ENCODE measurements at regions not wholly inside any gene's neighbourhood (a gene's known extent, or its start where the extent isn't known, plus 50 kb on each side); places are given as distances from the start of the nearest gene placed in this dataset.
"Not testable (repeated sequence)": the region's sequence is repeated elsewhere in the genome, so short reads cannot be mapped to it uniquely, and the experiment has no call there.

DNA sequence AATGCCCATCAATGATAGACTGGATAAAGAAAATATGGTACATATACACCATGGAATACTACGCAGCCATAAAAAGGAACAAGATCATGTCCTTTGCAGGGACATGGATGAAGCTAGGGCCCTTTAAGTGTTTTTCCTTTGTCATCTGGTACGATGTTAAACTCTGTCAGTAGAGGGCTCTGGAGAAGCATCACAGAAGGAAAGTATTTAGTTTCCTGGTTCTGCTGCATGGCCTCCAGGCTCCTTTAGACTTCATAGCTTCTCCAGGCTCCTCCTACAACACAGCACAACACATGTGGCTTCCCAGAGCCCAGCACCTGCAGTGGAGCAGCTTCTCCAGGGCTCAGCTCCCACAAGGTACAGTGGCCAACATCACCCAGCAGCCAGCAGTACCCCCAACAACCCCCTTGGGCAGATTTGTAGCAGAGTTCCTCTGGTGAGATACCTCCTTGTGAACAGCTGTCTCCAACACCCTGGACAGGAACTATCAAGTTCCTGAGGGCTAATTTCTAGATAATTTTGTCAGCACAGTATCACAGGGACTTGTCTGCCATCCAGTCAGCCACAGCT is 63.4 kb downstream of the KCTD12 start:
- DNase-seq (ENCODE audit: extremely low read depth, insufficient read length) = peak; percentile 30
- TF ChIP-seq, protein P1, sequence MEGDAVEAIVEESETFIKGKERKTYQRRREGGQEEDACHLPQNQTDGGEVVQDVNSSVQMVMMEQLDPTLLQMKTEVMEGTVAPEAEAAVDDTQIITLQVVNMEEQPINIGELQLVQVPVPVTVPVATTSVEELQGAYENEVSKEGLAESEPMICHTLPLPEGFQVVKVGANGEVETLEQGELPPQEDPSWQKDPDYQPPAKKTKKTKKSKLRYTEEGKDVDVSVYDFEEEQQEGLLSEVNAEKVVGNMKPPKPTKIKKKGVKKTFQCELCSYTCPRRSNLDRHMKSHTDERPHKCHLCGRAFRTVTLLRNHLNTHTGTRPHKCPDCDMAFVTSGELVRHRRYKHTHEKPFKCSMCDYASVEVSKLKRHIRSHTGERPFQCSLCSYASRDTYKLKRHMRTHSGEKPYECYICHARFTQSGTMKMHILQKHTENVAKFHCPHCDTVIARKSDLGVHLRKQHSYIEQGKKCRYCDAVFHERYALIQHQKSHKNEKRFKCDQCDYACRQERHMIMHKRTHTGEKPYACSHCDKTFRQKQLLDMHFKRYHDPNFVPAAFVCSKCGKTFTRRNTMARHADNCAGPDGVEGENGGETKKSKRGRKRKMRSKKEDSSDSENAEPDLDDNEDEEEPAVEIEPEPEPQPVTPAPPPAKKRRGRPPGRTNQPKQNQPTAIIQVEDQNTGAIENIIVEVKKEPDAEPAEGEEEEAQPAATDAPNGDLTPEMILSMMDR (IDR thresholded peaks at IDR 0.05; ENCODE audit: insufficient read depth, low read length, poor library complexity, severe bottlenecking) = peak; percentile 27
- Histone ChIP-seq H3K36me3 (ENCODE audit: control insufficient read depth, insufficient read depth, low read length) (no peaks in the 10 kb centered on the region), H3K27me3 (replicated peaks; ENCODE audit: control insufficient read depth, insufficient read depth, low read length) (no peaks in the 10 kb centered on the region), H3K4me3 (replicated peaks; ENCODE audit: low read depth, low read length) (no peak overlapping the region)

DNA sequence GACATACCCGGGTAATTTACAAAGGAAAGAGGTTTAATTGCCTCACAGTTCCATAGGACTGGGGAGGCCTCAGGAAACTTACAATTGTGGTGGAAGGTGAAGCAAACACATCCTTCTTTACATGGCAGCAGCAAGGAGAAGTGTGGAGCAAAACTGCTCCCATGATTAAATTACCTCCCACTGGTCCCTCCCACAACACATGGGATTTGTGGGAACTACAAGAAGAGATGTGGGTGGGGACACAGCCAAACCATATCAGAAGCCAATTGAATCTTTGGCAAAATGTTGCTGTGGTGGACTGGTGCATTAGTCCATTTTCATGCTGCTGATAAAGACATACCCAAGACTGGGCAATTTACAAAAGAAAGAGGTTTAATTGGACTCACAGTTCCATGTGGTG is 65.0 kb downstream of the KCTD12 start:
- DNase-seq (ENCODE audit: extremely low read depth, insufficient read length); H3K27me3 ChIP-seq (replicated peaks; ENCODE audit: control insufficient read depth, insufficient read depth, low read length); H3K36me3 ChIP-seq (ENCODE audit: control insufficient read depth, insufficient read depth, low read length); H3K4me3 ChIP-seq (replicated peaks; ENCODE audit: low read depth, low read length): not testable (repeated sequence)

DNA sequence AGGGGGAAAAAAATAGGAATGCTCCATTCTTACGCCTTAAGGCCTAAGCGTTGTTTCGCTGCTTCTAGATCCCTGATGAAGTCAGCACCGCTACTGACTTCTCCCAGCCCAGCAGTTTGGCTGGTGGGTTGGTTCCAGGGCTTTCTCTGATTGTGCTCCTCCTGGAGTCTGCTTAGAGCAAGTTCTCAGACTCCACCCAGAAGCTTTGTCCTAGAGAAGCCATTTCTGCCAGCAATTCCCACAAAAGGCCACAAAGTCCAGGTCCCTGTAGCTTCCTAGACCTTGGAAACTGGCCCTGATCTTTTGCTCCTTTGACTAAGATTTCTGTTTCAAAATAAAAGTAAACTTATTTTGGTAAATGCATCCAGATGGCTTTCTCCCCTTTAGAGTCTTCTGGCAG is 65.4 kb downstream of the KCTD12 start:
- no peaks in the 10 kb centered on the region for H3K36me3 ChIP-seq (ENCODE audit: control insufficient read depth, insufficient read depth, low read length)
- H3K4me3 ChIP-seq (replicated peaks; ENCODE audit: low read depth, low read length) = no peak overlapping the region
- H3K27me3 ChIP-seq (replicated peaks; ENCODE audit: control insufficient read depth, insufficient read depth, low read length) = no peaks in the 10 kb centered on the region; the same call in 1 of the 2 replicates
- TF ChIP-seq, protein P1 (IDR thresholded peaks at IDR 0.05; ENCODE audit: insufficient read depth, low read length, poor library complexity, severe bottlenecking) = no peak
- no peak for DNase-seq (ENCODE audit: extremely low read depth, insufficient read length)

DNA sequence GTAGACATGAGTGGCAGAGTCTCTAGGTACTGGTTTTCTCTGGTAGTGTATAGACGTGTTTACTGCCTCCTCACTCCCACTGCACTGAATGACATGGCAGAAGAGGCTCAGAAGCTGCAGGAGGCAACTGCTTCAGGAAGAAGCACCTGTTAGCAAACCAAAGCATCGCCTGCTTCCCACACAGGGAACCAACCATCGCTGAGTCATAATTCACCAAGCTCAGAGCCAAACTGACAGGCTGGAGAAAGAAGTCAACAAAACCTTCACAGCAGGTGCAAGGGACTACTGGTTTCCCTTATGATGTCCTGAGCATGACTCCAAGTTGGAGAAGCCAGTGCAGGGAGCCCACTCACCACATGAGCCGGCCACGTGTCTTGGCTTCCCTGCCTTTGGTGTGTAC is 69.8 kb downstream of the KCTD12 start:
- Histone ChIP-seq H3K36me3 (ENCODE audit: control insufficient read depth, insufficient read depth, low read length) (no peaks in the 10 kb centered on the region), H3K4me3 (replicated peaks; ENCODE audit: low read depth, low read length) (no peak overlapping the region), H3K27me3 (replicated peaks; ENCODE audit: control insufficient read depth, insufficient read depth, low read length) (no peaks in the 10 kb centered on the region; the same call in 1 of the 2 replicates)
- TF ChIP-seq, protein P1 (IDR thresholded peaks at IDR 0.05; ENCODE audit: insufficient read depth, low read length, poor library complexity, severe bottlenecking) = no peak
- no peak for DNase-seq (ENCODE audit: extremely low read depth, insufficient read length)

DNA sequence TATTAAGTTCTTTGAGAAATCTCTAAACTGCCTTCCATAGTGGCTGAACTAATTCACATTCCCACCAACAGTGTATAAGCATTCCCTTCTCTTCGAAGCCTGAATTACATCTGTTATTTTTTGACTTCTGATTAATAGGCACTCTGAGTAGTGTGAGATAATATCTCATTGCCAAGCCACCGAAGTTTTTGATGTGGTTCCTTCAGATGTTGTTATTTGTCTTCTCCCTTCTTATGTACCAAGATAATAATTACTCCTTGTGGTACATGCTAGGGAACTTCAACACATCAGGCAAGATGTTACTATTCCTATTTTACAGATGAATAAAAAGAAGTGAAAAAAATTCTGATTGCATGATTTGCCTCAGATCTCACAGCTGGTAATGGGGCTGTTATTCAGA is 70.9 kb downstream of the KCTD12 start:
- Histone ChIP-seq H3K27me3 (replicated peaks; ENCODE audit: control insufficient read depth, insufficient read depth, low read length) (no peaks in the 10 kb centered on the region; the same call in 1 of the 2 replicates), H3K4me3 (replicated peaks; ENCODE audit: low read depth, low read length) (no peak overlapping the region), H3K36me3 (ENCODE audit: control insufficient read depth, insufficient read depth, low read length) (no peaks in the 10 kb centered on the region)
- DNase-seq (ENCODE audit: extremely low read depth, insufficient read length) = no peak
- TF ChIP-seq, protein P1 (IDR thresholded peaks at IDR 0.05; ENCODE audit: insufficient read depth, low read length, poor library complexity, severe bottlenecking) = no peak

DNA sequence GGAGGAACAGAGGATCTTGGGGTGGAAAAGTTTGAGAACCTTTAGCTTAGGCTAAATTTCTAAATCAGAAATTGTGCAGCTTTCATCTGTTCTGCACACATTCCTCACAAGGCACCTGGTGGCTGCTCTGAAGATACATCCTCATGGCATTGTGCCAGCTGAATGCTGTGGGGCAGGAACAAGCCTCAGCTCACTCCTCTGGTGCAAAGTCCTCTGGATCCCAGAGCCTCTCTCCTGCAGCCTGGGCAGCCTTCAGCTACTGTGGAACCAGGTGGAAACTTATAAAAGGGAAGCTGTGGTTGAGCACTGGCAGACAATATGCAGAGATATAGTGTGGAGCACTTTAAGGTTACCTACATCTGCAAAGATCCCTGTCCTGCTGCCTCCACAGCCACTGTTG is 72.3 kb downstream of the KCTD12 start:
- Histone ChIP-seq H3K27me3 (replicated peaks; ENCODE audit: control insufficient read depth, insufficient read depth, low read length) (no peaks in the 10 kb centered on the region; the same call in 1 of the 2 replicates), H3K36me3 (ENCODE audit: control insufficient read depth, insufficient read depth, low read length) (no peaks in the 10 kb centered on the region), H3K4me3 (replicated peaks; ENCODE audit: low read depth, low read length) (no peak overlapping the region)
- no peak for DNase-seq (ENCODE audit: extremely low read depth, insufficient read length)
- TF ChIP-seq, protein P1 (IDR thresholded peaks at IDR 0.05; ENCODE audit: insufficient read depth, low read length, poor library complexity, severe bottlenecking) = no peak

Measured in GM06990 (cell line).